GM19372 (cell line): ENCODE measurements at regions not wholly inside any gene's neighbourhood (a gene's known extent, or its start where the extent isn't known, plus 50 kb on each side); places are given as distances from the start of the nearest gene placed in this dataset.

Source experiments
- ATAC-seq: cut with Tn5 transposase; IDR thresholded peaks from one replicate; pipeline ENCODE4 v1.9.1; 2021; ENCODE audit warnings: mild to moderate bottlenecking, low read depth, moderate library complexity; ENCODE audit not compliant: unreplicated experiment

- no peak for ATAC-seq
These were observed 67.3 kb upstream of the IL6 start for GRCh38 chr7:22659741-22660140.

DNA sequence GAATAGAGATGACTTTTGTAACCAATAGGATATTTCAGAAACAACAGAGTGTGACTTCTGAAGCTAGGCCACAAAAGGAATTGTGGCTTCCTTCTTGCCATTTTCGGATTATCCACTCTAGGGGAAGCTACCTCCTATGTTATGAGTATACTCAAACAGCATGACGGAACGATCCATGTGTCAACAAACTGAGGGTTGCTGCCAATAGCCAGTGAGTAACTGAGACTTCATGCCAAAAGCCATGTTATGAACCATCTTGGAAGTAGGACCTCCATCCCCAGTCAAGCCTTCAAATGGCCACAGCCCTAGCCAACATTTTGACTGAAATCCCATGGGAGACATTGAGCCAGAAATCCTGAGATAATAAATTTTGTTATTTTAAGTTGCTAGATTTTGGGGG, 69.0 kb upstream of the IL6 start:
- no peak for ATAC-seq

DNA sequence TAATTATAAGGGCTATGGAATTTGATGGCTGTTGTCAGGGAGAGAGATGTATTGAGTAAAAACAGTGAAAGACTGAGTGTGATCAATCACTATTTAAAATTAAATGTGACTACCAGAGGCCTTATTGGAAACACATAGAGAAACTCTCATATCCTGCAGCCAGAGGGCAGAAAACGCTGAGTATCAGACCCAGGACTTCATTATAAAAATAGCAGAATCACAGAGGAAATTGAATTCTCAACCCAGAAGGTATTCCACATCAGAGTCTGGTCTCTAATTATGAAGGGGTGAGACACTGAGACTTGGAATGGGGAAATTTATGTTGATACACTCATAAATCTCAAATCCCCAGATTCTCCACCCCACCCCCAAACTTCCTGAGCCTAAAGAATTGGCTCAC, 69.5 kb upstream of the IL6 start:
- ATAC-seq, result no peak

DNA sequence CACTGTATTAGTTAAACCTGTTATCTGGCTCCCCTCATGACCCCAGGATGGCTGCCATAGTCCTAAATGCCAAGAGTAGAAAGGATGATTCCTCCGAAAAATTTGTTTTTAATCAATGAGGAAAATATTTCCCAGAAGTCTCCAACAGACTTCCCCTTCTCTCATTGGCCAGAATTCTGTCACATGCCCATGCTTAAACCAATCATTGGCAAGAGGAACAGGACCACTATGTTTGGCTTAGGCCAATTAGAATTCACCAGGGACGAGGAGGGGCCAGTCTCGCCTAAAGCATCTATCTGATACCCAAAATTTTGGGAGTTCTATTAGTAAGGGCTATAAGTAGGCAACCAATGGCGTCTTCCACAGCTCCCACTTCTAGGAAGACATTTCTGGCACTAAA, 71.2 kb upstream of the IL6 start:
- ATAC-seq, result no peak

DNA sequence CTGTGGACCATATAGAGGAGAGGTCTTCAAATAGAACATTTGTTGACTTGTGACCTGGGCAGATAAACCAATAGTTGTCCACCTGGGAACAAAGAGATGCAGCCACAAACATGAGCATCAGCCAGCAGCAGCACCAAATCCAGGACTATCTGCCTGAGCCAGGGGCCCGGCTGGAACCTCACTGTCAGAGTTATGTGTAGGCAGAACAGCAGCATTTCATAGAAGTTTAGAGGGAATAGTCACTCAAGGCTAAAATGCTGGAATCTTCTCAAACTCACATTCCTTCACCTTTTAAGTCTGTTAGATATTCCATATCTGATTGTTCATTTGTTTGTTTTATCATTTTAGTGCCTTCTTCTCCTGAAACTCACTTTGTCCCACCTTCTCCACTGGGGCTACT, 72.2 kb upstream of the IL6 start:
- ATAC-seq, result no peak

GRCh38 chr7:22653951-22654350, 73.0 kb upstream of the IL6 start:
- ATAC-seq, result no peak

GRCh38 chr7:22651534-22652243, 75.3 kb upstream of the IL6 start:
- no peak for ATAC-seq

- ATAC-seq, result no peak
These were observed 76.0 kb upstream of the IL6 start for GRCh38 chr7:22651036-22651435.

DNA sequence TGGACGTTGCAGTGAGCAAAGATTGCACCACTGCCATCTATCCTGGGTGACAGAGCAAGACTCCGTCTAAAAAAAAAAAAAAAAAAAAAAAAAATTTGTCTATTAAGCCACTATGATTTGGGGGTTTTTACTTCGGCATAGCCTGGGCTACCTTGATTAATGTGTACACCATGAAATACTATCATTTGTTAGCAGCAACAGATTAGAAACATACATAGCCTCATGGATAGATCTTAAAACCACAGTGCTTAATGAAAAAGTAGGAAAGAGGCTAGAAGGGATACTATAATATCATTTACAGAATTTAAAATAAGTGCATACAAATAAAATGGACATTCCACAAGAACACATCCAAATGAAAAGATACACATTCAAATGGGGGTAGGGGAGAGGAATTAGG, 77.3 kb upstream of the IL6 start:
- ATAC-seq, result no peak

- ATAC-seq, result no peak
These were observed 79.3 kb upstream of the IL6 start for GRCh38 chr7:22647451-22648257.

DNA sequence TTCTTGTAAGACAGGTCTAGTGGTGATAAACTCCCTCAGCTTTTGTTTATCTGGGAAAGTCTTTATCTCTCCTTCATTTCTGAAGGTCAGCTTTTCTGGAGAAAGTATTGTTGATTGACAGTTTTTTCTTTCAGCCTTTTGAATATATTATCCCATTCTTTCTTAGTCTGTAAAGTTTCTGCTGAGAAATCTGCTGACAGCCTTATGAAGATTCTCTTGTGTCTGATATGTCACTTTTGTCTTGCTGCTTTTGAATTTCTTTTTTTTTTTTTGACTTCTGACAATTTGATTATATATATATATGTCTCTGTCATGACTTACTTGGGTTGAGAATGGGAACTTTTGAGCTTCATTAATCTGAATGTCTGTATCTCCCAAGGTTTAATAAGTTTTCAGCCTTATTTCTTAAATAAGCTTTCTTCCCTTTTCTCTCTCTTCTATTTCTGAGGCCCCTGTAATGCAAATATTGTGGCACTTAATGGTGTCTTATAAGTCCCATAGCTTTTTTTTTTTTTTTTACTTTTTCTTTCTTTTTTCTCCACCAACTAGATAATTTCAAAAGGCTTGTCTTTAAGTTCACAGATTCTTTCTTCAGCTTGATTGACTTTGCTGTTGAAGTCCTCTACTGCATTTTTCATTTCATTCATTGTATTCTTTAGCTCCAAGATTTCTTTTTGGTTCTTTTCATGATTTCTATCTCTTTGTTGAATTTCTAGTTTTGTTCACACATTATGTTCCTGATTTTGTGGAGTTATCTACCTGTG, 81.4 kb upstream of the IL6 start:
- ATAC-seq, result no peak

DNA sequence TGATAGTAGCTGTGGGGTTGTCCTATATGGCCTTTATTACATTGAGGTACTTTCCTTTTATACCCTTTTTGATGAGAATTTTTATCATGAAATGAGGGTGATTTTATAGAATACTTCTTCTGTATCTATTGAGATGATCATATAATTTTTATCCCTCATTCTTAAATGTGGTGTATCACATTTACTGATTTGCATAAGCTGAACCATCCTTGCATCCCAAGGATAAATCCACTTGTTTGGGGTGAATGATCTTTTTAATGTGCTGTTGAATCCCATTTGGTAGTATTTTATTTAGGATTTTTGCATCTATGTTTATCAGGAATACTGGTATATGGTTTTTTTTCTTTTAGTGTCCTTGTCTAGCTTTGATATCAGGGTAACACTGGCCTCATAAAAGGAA, 84.5 kb upstream of the IL6 start:
- no peak for ATAC-seq

GRCh38 chr7:22640269-22640668, 86.7 kb upstream of the IL6 start:
- peak; percentile 89 for ATAC-seq

DNA sequence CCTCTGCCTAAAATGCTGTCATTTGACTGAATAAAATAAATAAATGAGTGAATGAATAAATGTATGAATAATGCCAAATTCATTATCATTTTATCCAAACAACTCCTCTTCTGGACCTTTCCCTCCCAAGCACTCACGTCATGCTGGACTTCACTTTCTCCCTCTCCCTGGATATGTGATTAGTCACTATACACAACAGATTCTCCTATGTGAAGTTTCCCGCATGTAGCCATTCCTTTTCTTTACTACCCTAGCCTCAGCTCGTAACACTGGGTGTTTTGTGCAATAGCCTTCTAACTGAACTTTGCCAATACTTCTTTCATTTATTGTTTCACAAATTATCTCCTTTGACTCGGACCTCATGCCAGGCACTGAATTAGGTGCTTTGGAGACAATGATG, 87.6 kb upstream of the IL6 start:
- no peak for ATAC-seq

- ATAC-seq, result no peak
These were observed 91.7 kb upstream of the IL6 start for GRCh38 chr7:22635349-22635748.

GRCh38 chr7:22633954-22634474, 93.0 kb upstream of the IL6 start:
- ATAC-seq, result no peak

- no peak for ATAC-seq
These were observed 93.6 kb upstream of the IL6 start for GRCh38 chr7:22633286-22633953.

DNA sequence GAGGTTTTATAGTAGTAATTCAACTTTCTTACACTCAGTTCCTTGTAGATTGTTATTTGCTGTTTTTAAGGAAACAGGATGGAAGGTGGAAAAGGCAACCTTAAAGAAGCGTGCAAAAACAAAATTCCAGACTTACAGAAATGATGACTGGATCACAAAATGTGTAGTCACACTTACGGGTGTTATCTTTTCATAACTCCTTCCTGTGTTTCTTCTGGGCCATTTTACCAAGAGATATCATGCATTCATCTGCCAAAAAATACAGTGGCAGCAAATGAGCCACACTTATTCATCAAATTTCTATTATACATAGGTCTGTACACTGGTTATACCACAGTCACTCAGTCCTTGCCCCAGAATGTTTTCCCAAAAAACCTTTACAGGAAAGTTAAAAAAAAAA, 94.3 kb upstream of the IL6 start:
- no peak for ATAC-seq

DNA sequence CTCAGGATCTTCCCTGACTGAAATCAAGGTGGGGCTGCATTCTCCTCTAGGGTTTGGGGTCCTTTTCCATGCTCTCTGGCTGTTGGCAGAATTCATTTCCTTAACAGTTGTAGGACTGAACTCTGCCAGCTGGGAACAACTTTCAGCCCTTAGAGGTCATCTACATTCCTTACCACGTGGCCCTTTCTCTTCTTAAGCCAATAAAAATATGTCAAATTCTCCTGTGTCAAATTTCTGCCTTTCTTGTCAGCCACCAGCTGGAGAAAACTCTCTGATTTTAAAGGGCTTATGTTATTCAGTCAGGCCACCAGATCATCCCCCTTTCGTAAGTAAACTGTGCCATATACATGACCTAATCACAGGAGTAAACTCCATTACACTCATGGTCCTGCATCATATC, 95.3 kb upstream of the IL6 start:
- ATAC-seq, result no peak

- no peak for ATAC-seq
These were observed 96.9 kb upstream of the IL6 start for GRCh38 chr7:22630069-22630468.

DNA sequence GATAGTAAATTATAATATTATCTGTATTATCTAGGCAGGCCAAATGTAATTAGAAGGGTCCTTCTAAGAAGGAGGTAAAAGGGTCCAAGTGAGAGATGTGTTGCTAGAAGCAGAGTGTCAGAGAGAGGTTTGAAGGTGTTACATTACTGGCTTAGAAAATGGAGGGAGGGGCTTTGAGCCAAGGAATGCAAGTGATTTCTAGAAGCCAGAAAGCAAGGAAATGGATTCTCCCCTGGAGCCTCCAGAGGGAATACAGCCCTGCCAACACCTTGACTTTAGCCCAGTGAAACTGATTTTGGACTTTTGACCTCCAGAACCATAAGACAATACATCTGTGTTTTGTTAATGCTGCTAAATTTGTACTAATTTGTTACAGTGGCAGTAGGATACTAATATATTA, 97.9 kb upstream of the IL6 start:
- ATAC-seq, result no peak
